IMR-90 (cell line): ENCODE measurements at regions not wholly inside any gene's neighbourhood (a gene's known extent, or its start where the extent isn't known, plus 50 kb on each side); places are given as distances from the start of the nearest gene placed in this dataset.

Experiments used
- ATAC-seq: fragments of 200-7000 bp; cut with Tn5 transposase; 2 replicates; pipeline ENCODE4 v1.9.1; 2020; ENCODE audit warnings: low read depth, mild to moderate bottlenecking, moderate library complexity
- BruUV-seq: library from RNA; stranded (reverse); fragments of 400-500 nt; replicated peaks from 2 replicates; lab custom pipeline; 2021; lab: Mats Ljungman, UMichigan
- CTCF ChIA-PET: fragments of 300-600 bp; formaldehyde crosslinking; extraction: SDS; loops from one replicate; lab custom pipeline; 2021; ENCODE audit warnings: antibody characterized with exemption; lab: Yijun Ruan, JAX
- POLR2A ChIA-PET: fragments of 300-600 bp; sonication (Branson Sonifier 250); formaldehyde crosslinking; loops from one replicate; lab custom pipeline; 2022; ENCODE audit warnings: antibody characterized with exemption; ENCODE audit not compliant: unreplicated experiment; lab: Charles Lee
- DNase-seq: peaks from one replicate; pipeline ENCODE4 v3.0.0; 2013
- H2AFZ ChIP-seq: replicated peaks from 2 replicates; pipeline ENCODE3; 2013; ENCODE audit warnings: low read length, mild to moderate bottlenecking; ENCODE audit not compliant: poor library complexity
- H2AK5ac ChIP-seq: 2 replicates; pipeline ENCODE4 v1.6.1; 2013; ENCODE audit warnings: low read depth, low read length, inconsistent platforms
- H2AK9ac ChIP-seq: replicated peaks from 2 replicates; pipeline ENCODE3; 2013; ENCODE audit warnings: mild to moderate bottlenecking, low read depth, low read length, moderate library complexity; ENCODE audit not compliant: poor library complexity
- H2BK120ac ChIP-seq: 2 replicates; pipeline ENCODE4 v1.6.1; 2013; ENCODE audit warnings: low read depth, low read length, inconsistent platforms
- H2BK15ac ChIP-seq: 3 replicates; pipeline ENCODE4 v1.6.1; 2013; ENCODE audit warnings: low read depth, low read length, inconsistent platforms
- H2BK20ac ChIP-seq: 2 replicates; pipeline ENCODE4 v1.6.1; 2013; ENCODE audit warnings: low read depth, mild to moderate bottlenecking, inconsistent platforms, low read length, moderate library complexity
- H2BK5ac ChIP-seq: 2 replicates; pipeline ENCODE4 v1.6.1; 2013; ENCODE audit warnings: mild to moderate bottlenecking, low read depth, low read length, inconsistent platforms; ENCODE audit not compliant: poor library complexity, severe bottlenecking
- H3K14ac ChIP-seq: replicated peaks from 2 replicates; pipeline ENCODE4 v1.6.1; 2013; ENCODE audit warnings: low read depth, low read length, inconsistent platforms
- H3K18ac ChIP-seq: 2 replicates; pipeline ENCODE4 v1.6.1; 2013; ENCODE audit warnings: low read depth, low read length, control low read depth
- H3K23ac ChIP-seq: 2 replicates; pipeline ENCODE4 v1.6.1; 2013; ENCODE audit warnings: low read depth, low read length, inconsistent platforms
- H3K27ac ChIP-seq: 2 replicates; pipeline ENCODE4 v1.5.1; 2013; ENCODE audit warnings: mild to moderate bottlenecking, control low read depth, low read length; ENCODE audit not compliant: insufficient read depth
- H3K27me3 ChIP-seq: 2 replicates; pipeline ENCODE4 v1.6.1; 2013; ENCODE audit warnings: low read length; ENCODE audit not compliant: control insufficient read depth, insufficient read depth
- H3K36me3 ChIP-seq: 2 replicates; pipeline ENCODE4 v1.6.1; 2013; ENCODE audit warnings: low read length, mixed read lengths; ENCODE audit not compliant: control insufficient read depth, insufficient read depth
- H3K4ac ChIP-seq: 2 replicates; pipeline ENCODE4 v1.6.1; 2013; ENCODE audit warnings: low read depth, low read length, inconsistent platforms
- H3K4me1 ChIP-seq: 2 replicates; pipeline ENCODE4 v1.6.1; 2013; ENCODE audit warnings: low read length, mixed read lengths; ENCODE audit not compliant: control insufficient read depth, insufficient read depth
- H3K4me2 ChIP-seq: 2 replicates; pipeline ENCODE4 v1.6.1; 2013; ENCODE audit warnings: low read depth, mild to moderate bottlenecking, control low read depth, low read length, moderate library complexity
- H3K4me3 ChIP-seq: 2 replicates; pipeline ENCODE4 v1.5.1; 2013; ENCODE audit warnings: low read depth, mild to moderate bottlenecking, control low read depth, low read length, moderate library complexity; ENCODE audit not compliant: insufficient read depth
- H3K56ac ChIP-seq: 2 replicates; pipeline ENCODE4 v1.6.1; 2013; ENCODE audit warnings: low read length, inconsistent platforms; ENCODE audit not compliant: insufficient read depth; ENCODE audit errors: extremely low read depth
- H3K79me1 ChIP-seq, 2 experiments: 2 replicates each; pipeline ENCODE4 v1.6.1; 2013; ENCODE audit warnings: low read length in 2 of 2, inconsistent platforms in 1 of 2, low read depth in 1 of 2
- H3K9ac ChIP-seq: 2 replicates; pipeline ENCODE4 v1.6.1; 2013; ENCODE audit warnings: low read depth, low read length, control low read depth
- H3K9me1 ChIP-seq: 2 replicates; pipeline ENCODE4 v1.6.1; 2013; ENCODE audit warnings: low read length, inconsistent platforms; ENCODE audit not compliant: insufficient read depth
- H3K9me3 ChIP-seq: 2 replicates; pipeline ENCODE4 v1.6.1; 2013; ENCODE audit warnings: low read length; ENCODE audit not compliant: control insufficient read depth, insufficient read depth
- H4K20me1 ChIP-seq: 2 replicates; pipeline ENCODE4 v1.6.1; 2013; ENCODE audit warnings: low read length, inconsistent platforms; ENCODE audit not compliant: insufficient read depth
- H4K5ac ChIP-seq: 2 replicates; pipeline ENCODE4 v1.6.1; 2013; ENCODE audit warnings: mild to moderate bottlenecking, low read depth, low read length, control low read depth
- H4K8ac ChIP-seq, 2 experiments: 2 replicates each; pipeline ENCODE4 v1.6.1; 2013; ENCODE audit warnings: low read depth in 2 of 2, low read length in 2 of 2, control low read depth in 1 of 2, inconsistent platforms in 1 of 2
- H4K91ac ChIP-seq: 2 replicates; pipeline ENCODE4 v1.6.1; 2013; ENCODE audit warnings: low read depth, low read length, inconsistent platforms; ENCODE audit not compliant: insufficient read depth
- MAFK ChIP-seq: IDR thresholded peaks from 2 replicates; pipeline ENCODE4 v1.6.1; 2012; ENCODE audit warnings: low read depth, low read length, improper control_type of control experiment
- MAZ ChIP-seq: IDR thresholded peaks from 2 replicates; pipeline ENCODE4 v1.6.1; 2012; ENCODE audit warnings: low read depth, mild to moderate bottlenecking, low read length, improper control_type of control experiment, moderate library complexity, borderline replicate concordance
- MXI1 ChIP-seq: IDR thresholded peaks from 2 replicates; pipeline ENCODE4 v1.6.1; 2012; ENCODE audit warnings: low read depth, mild to moderate bottlenecking, low read length, moderate library complexity, borderline replicate concordance
- POLR2A ChIP-seq: IDR thresholded peaks from 2 replicates; pipeline ENCODE4 v1.6.1; 2012; ENCODE audit warnings: mild to moderate bottlenecking, low read depth, low read length
- SMC3 ChIP-seq: fragments of 150-350 bp; IDR thresholded peaks from 2 replicates; pipeline ENCODE4 v1.6.1; 2016; ENCODE audit warnings: low read depth, mild to moderate bottlenecking, antibody characterized with exemption, low read length, moderate library complexity
- WGBS, 2 experiments: methylation state at CpG; one replicate each; pipeline versions ENCODE4 v1.1.5 to v1.1.7; 2013; ENCODE audit warnings: missing lambda C conversion rate in 2 of 2; ENCODE audit not compliant: insufficient read length in 1 of 2; ENCODE audit errors: extremely low coverage in 2 of 2; 5-methylcytosine and 5-hydroxymethylcytosine counted together
- dilution Hi-C: fragments of 300-500 bp; cut with HindIII; formaldehyde crosslinking; loops from one replicate; pipeline ENCODE4 v1.14.3; 2018; ENCODE audit warnings: low sequenced_read_pairs; ENCODE audit not compliant: unreplicated experiment
- in situ Hi-C: fragments of 300-500 bp; cut with MboI; formaldehyde crosslinking; loops from 3 replicates; pipeline ENCODE4 v1.14.3; 2019; ENCODE audit warnings: low sequenced_read_pairs, inconsistent platforms, mixed read lengths
- intact Hi-C: fragments of 100-400 bp; cut with micrococcal nuclease; formaldehyde crosslinking; loops from 2 replicates; pipeline ENCODE4 v1.10.0; 2022

DNA sequence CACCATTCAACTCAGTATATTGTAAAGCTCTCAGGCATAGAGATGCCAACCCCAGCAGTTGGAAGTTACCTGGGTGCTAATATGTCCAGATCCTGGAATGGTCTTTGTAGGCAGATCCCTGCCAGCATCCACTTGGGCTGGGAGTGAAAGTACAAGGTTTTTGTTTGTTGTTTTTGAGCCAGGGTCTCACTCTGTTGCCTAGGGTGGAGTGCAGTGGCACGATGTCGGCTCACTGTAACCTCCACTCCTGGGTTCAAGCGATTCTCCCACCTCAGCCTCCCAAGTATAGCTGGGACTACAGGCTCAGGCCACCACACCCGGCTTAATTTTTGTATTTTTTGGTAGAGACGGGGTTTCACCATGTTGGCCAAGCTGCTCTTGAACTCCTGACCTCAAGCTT lies 177.6 kb downstream of the IRF8 start:
- Histone ChIP-seq H3K27me3 (no peaks in the 10 kb centered on the region), H3K4ac (peak overlapping the region; percentile 58), H3K4me2 (no peak overlapping the region), H3K23ac (no peak overlapping the region), H2AK9ac (no peak overlapping the region), H4K5ac (no peak overlapping the region), H3K18ac (no peak overlapping the region), H2AK5ac (peak overlapping the region; percentile 17; the same call in 1 of the 2 replicates), H3K9me3 (no peaks in the 10 kb centered on the region), H3K4me1 (peaks cover 17% of the 10 kb centered on the region), H2BK20ac (peak overlapping the region; percentile 18; the same call in 1 of the 2 replicates), H4K8ac (no peak overlapping the region; a peak in 1 of 4 replicates), H2BK5ac (no peak overlapping the region), H3K9ac (no peak overlapping the region), H3K9me1 (peaks cover 24% of the 10 kb centered on the region), H3K36me3 (no peaks in the 10 kb centered on the region), H3K4me3 (no peak overlapping the region), H3K27ac (no peak overlapping the region), H2AFZ (no peak overlapping the region), H4K91ac (0 out of 2 replicates have a peak overlapping the region, but pooled peaks have one; percentile 14), H2BK120ac (peak overlapping the region; percentile 34; the same call in 1 of the 2 replicates), H4K20me1 (no peaks in the 10 kb centered on the region), H3K14ac (peak overlapping the region; percentile 18), H2BK15ac (0 out of 3 replicates have a peak overlapping the region, but pooled peaks have one; percentile 14), H3K79me1 (peaks cover 6 to 31% of the 10 kb centered on the region in 2 experiments; a peak in 3 of 4 replicates), H3K56ac (no peak overlapping the region)
- dilution Hi-C loops (no loop called here), intact Hi-C loops (loop anchor here (10.0 kb wide), 1 partner anchor 288 kb away; no protein-coding TSS in a partner anchor), in situ Hi-C loops (loop anchor here (5.0 to 10.0 kb wide), 3 partner anchors 148 to 318 kb away; no protein-coding TSS in a partner anchor)
- TF ChIP-seq MXI1 (no peak), MAZ (no peak), POLR2A (no peak), MAFK (no peak), SMC3 (no peak)
- ATAC-seq (no peak), DNase-seq (no peak)
- no CpG with 5 or more reads among the region's 5 CpGs for WGBS, 2 experiments
- no TSS peak for BruUV-seq
- POLR2A ChIA-PET = no interaction called here
- CTCF ChIA-PET = no interaction called here
